HCT116 (cell line): ENCODE measurements at regions not wholly inside any gene's neighbourhood (a gene's known extent, or its start where the extent isn't known, plus 50 kb on each side); places are given as distances from the start of the nearest gene placed in this dataset.

Source experiments
- ATAC-seq: fragments of 200-7000 bp; cut with Tn5 transposase; 2 replicates; pipeline ENCODE4 v1.9.1; 2020; ENCODE audit warnings: mild to moderate bottlenecking, moderate library complexity
- BruUV-seq: library from RNA; stranded (reverse); fragments of 400-500 nt; replicated peaks from 2 replicates; lab custom pipeline; 2021; lab: Mats Ljungman, UMichigan
- CTCF ChIA-PET: fragments of 300-600 bp; sonication (Branson Sonifier 250); formaldehyde crosslinking; loops from one replicate; lab custom pipeline; 2021; ENCODE audit warnings: antibody characterized with exemption; lab: Charles Lee
- POLR2A ChIA-PET: fragments of 300-600, 350-600 bp; sonication (Branson Sonifier 250); formaldehyde crosslinking; loops from one replicate; lab custom pipeline; 2021; ENCODE audit warnings: antibody characterized with exemption; lab: Charles Lee
- RAD21 ChIA-PET, 2 experiments: fragments of 300-600 bp; sonication (Branson Sonifier 250); formaldehyde crosslinking; loops; one replicate each; lab custom pipeline; 2023; ENCODE audit warnings: low total read pairs in 2 of 2; ENCODE audit not compliant: uncharacterized antibody in 2 of 2, unreplicated experiment in 2 of 2, low non-redundant PET in 1 of 2; lab: Charles Lee
- DNase-seq: peaks from one replicate; pipeline ENCODE4 v3.0.0-alpha.2; 2010; ENCODE audit warnings: low read depth, low spot score
- H2AFZ ChIP-seq: fragments of 200-600 bp; shearing (Covaris generic), sonication (generic); 2 replicates; pipeline ENCODE4 v1.6.1; 2017; ENCODE audit warnings: low read depth, mixed run types, mixed read lengths, antibody characterized with exemption, low read length; ENCODE audit not compliant: poor library complexity, severe bottlenecking
- H3K27ac ChIP-seq: 2 replicates; pipeline ENCODE4 v1.5.1; 2012; ENCODE audit warnings: low read depth, low read length
- H3K27me3 ChIP-seq: fragments of 200-600 bp; sonication (generic); 2 replicates; pipeline ENCODE4 v1.6.1; 2016; ENCODE audit warnings: mixed run types, low read length, mixed read lengths; ENCODE audit not compliant: insufficient read depth
- H3K36me3 ChIP-seq, 2 experiments: fragments of 200-500 bp in 1 of 2; fragments of 200-600 bp in 1 of 2; sonication (Bioruptor generic) in 1 of 2; sonication (generic) in 1 of 2; 2 replicates each; pipeline versions ENCODE4 v1.5.1 to v1.6.1; 2014 to 2016; ENCODE audit warnings: low read length in 2 of 2, inconsistent platforms in 1 of 2, mixed read lengths in 1 of 2, mixed run types in 1 of 2; ENCODE audit not compliant: insufficient read depth in 2 of 2, control insufficient read depth in 1 of 2
- H3K4me1 ChIP-seq, 2 experiments: fragments of 200-600 bp in 1 of 2; sonication (generic) in 1 of 2; 2 replicates each; pipeline versions ENCODE4 v1.5.1 to v1.6.1; 2012 to 2017; ENCODE audit warnings: low read length in 2 of 2, inconsistent platforms in 1 of 2, mild to moderate bottlenecking in 1 of 2, mixed read lengths in 1 of 2, mixed run types in 1 of 2, moderate library complexity in 1 of 2; ENCODE audit not compliant: insufficient read depth in 2 of 2, control insufficient read depth in 1 of 2
- H3K4me2 ChIP-seq: fragments of 200-600 bp; sonication (generic); 2 replicates; pipeline ENCODE4 v1.6.1; 2017; ENCODE audit warnings: mixed run types, low read length, mixed read lengths
- H3K4me3 ChIP-seq, 2 experiments: fragments of 200-600 bp in 1 of 2; sonication (generic) in 1 of 2; replicated peaks in 1 of 2; 2 replicates each; pipeline ENCODE4 v1.5.1; 2011 to 2016; ENCODE audit warnings: low read length in 2 of 2, control low read depth in 1 of 2, low read depth in 1 of 2, mild to moderate bottlenecking in 1 of 2, mixed read lengths in 1 of 2, mixed run types in 1 of 2
- H3K79me2 ChIP-seq: fragments of 200-600 bp; sonication (generic); 2 replicates; pipeline ENCODE4 v1.6.1; 2017; ENCODE audit warnings: mild to moderate bottlenecking, mixed run types, low read length, moderate library complexity, mixed read lengths; ENCODE audit not compliant: insufficient read depth
- H3K9ac ChIP-seq: fragments of 200-600 bp; sonication (generic); 2 replicates; pipeline ENCODE4 v1.6.1; 2016; ENCODE audit warnings: low read length, mixed read lengths
- H3K9me2 ChIP-seq: fragments of 200-600 bp; sonication (generic), shearing (Covaris generic); 2 replicates; pipeline ENCODE4 v1.6.1; 2017; ENCODE audit warnings: mixed run types, mild to moderate bottlenecking, moderate library complexity; ENCODE audit not compliant: insufficient read depth
- H3K9me3 ChIP-seq, 2 experiments: fragments of 200-500 bp in 1 of 2; fragments of 200-600 bp in 1 of 2; sonication (Bioruptor generic) in 1 of 2; sonication (generic) in 1 of 2; 2 replicates each; pipeline ENCODE4 v1.6.1; 2014 to 2017; ENCODE audit warnings: low read length in 2 of 2, mixed read lengths in 2 of 2, inconsistent platforms in 1 of 2, low read depth in 1 of 2, mild to moderate bottlenecking in 1 of 2, mixed run types in 1 of 2, moderate library complexity in 1 of 2; ENCODE audit not compliant: control insufficient read depth in 1 of 2, insufficient read depth in 1 of 2
- H4K20me1 ChIP-seq: fragments of 200-600 bp; sonication (generic), shearing (Covaris generic); 2 replicates; pipeline ENCODE4 v1.6.1; 2017; ENCODE audit warnings: mixed run types, mild to moderate bottlenecking, moderate library complexity; ENCODE audit not compliant: insufficient read depth
- CBX3 ChIP-seq: IDR thresholded peaks from 2 replicates; pipeline ENCODE4 v1.6.1; 2012; ENCODE audit warnings: low read depth
- CEBPB ChIP-seq: IDR thresholded peaks from 2 replicates; pipeline ENCODE4 v1.6.1; 2012; ENCODE audit warnings: low read depth
- EGR1 ChIP-seq: IDR thresholded peaks from 2 replicates; pipeline ENCODE4 v1.6.1; 2012; ENCODE audit warnings: low read depth
- ELF1 ChIP-seq: IDR thresholded peaks from 2 replicates; pipeline ENCODE4 v1.6.1; 2012; ENCODE audit warnings: low read depth, borderline replicate concordance
- EZH2 ChIP-seq: fragments of 200-600 bp; sonication (generic); IDR thresholded peaks from 2 replicates; pipeline ENCODE4 v1.6.1; 2017; ENCODE audit warnings: antibody characterized with exemption, mixed run types
- FOSL1 ChIP-seq: IDR thresholded peaks from 2 replicates; pipeline ENCODE4 v1.6.1; 2012; ENCODE audit warnings: low read depth
- POLR2A ChIP-seq: IDR thresholded peaks from 2 replicates; pipeline ENCODE4 v1.7.0; 2011; ENCODE audit warnings: borderline replicate concordance; ENCODE audit not compliant: insufficient read depth, insufficient read length; ENCODE audit errors: extremely low read depth
- POLR2AphosphoS5 ChIP-seq: IDR thresholded peaks from 2 replicates; pipeline ENCODE4 v1.6.1; 2011; ENCODE audit warnings: mild to moderate bottlenecking, low read depth, low read length, moderate library complexity
- SP1 ChIP-seq: IDR thresholded peaks from 2 replicates; pipeline ENCODE4 v1.6.1; 2012; ENCODE audit warnings: low read depth
- SRF ChIP-seq: IDR thresholded peaks from 2 replicates; pipeline ENCODE4 v1.6.1; 2012; ENCODE audit warnings: low read depth
- TCF7L2 ChIP-seq: IDR thresholded peaks from 2 replicates; pipeline ENCODE4 v1.7.0; 2011; ENCODE audit warnings: borderline replicate concordance, inconsistent platforms; ENCODE audit not compliant: insufficient read depth, insufficient read length; ENCODE audit errors: extremely low read depth
- YY1 ChIP-seq: IDR thresholded peaks from 2 replicates; pipeline ENCODE4 v1.6.1; 2011; ENCODE audit warnings: low read length, low read depth, moderate library complexity, mild to moderate bottlenecking; ENCODE audit not compliant: insufficient replicate concordance; ENCODE audit errors: extremely low read depth
- ZBTB33 ChIP-seq: IDR thresholded peaks from 2 replicates; pipeline ENCODE4 v1.6.1; 2011; ENCODE audit warnings: mild to moderate bottlenecking, low read length, moderate library complexity; ENCODE audit not compliant: insufficient replicate concordance; ENCODE audit errors: extremely low read depth
- ZFX ChIP-seq: fragments of 450-650 bp; IDR thresholded peaks from 2 replicates; pipeline ENCODE4 v1.6.1; 2017
- ZNF274 ChIP-seq: fragments of 200-500 bp; sonication (Bioruptor generic); IDR thresholded peaks from 2 replicates; pipeline ENCODE4 v1.6.1; 2014; ENCODE audit warnings: mild to moderate bottlenecking, low read depth, low read length, inconsistent platforms
- intact Hi-C: fragments of 100-400 bp; cut with micrococcal nuclease; formaldehyde crosslinking; loops from 2 replicates; pipeline ENCODE4 v1.10.0; 2022
- TF ChIP-seq, protein P1 (sequence below): IDR thresholded peaks from 2 replicates; pipeline ENCODE4 v1.6.1; 2012; ENCODE audit warnings: low read depth
- TF ChIP-seq, protein P2 (sequence below): IDR thresholded peaks from 2 replicates; pipeline ENCODE4 v1.6.1; 2012

- no peaks in the 10 kb centered on the region for H3K36me3 ChIP-seq
- no peaks in the 10 kb centered on the region for H3K4me1 ChIP-seq
- no peaks in the 10 kb centered on the region for H3K27me3 ChIP-seq
- no peak overlapping the region for H3K4me2 ChIP-seq
- ATAC-seq (no peak), DNase-seq (no peak)
- TF ChIP-seq, protein P1, sequence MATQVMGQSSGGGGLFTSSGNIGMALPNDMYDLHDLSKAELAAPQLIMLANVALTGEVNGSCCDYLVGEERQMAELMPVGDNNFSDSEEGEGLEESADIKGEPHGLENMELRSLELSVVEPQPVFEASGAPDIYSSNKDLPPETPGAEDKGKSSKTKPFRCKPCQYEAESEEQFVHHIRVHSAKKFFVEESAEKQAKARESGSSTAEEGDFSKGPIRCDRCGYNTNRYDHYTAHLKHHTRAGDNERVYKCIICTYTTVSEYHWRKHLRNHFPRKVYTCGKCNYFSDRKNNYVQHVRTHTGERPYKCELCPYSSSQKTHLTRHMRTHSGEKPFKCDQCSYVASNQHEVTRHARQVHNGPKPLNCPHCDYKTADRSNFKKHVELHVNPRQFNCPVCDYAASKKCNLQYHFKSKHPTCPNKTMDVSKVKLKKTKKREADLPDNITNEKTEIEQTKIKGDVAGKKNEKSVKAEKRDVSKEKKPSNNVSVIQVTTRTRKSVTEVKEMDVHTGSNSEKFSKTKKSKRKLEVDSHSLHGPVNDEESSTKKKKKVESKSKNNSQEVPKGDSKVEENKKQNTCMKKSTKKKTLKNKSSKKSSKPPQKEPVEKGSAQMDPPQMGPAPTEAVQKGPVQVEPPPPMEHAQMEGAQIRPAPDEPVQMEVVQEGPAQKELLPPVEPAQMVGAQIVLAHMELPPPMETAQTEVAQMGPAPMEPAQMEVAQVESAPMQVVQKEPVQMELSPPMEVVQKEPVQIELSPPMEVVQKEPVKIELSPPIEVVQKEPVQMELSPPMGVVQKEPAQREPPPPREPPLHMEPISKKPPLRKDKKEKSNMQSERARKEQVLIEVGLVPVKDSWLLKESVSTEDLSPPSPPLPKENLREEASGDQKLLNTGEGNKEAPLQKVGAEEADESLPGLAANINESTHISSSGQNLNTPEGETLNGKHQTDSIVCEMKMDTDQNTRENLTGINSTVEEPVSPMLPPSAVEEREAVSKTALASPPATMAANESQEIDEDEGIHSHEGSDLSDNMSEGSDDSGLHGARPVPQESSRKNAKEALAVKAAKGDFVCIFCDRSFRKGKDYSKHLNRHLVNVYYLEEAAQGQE = no peak
- no peak for TF ChIP-seq EGR1
- no peak for TF ChIP-seq FOSL1
- TF ChIP-seq YY1 = no peak
- TF ChIP-seq SP1 = no peak
- TF ChIP-seq ELF1 = no peak
- no peak for TF ChIP-seq TCF7L2
- H3K9ac ChIP-seq = no peak overlapping the region
- H2AFZ ChIP-seq = no peak overlapping the region
- intact Hi-C loops = no loop called here
- no peaks in the 10 kb centered on the region for H3K9me3 ChIP-seq
- ChIA-PET RAD21 (no interaction called here), POLR2A (no interaction called here), CTCF (no interaction called here)
- H3K27ac ChIP-seq = no peak overlapping the region
- H4K20me1 ChIP-seq = no peaks in the 10 kb centered on the region
- no peaks in the 10 kb centered on the region for H3K79me2 ChIP-seq
- no peak overlapping the region for H3K4me3 ChIP-seq
- no TSS peak for BruUV-seq
- H3K9me2 ChIP-seq = no peaks in the 10 kb centered on the region
Observed at GRCh38 chr20:40307268-40307667, 381.8 kb downstream of the MAFB start.

DNA sequence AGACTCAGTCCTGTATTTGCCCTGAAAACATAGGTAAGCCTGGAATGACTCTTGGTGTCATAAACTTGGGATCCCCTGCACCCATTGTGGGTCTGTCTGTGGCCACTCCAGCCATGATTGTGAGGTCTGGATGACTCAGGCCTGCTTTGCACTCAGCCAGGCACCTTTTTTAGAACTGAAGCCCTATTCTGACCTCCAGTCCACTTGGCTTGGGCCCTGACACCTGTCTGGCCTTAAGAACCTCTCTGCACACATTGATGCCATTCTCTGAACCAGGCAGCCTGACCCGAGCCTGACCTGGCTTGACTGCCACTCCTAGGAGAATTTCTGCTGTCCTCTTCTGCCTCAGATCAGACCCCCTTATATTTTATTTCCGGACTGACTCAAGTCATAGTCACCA is 383.7 kb downstream of the MAFB start:
- no peak overlapping the region for H3K9ac ChIP-seq
- no peaks in the 10 kb centered on the region for H3K4me1 ChIP-seq
- H3K4me3 ChIP-seq = no peak overlapping the region
- ATAC-seq = no peak
- H3K9me2 ChIP-seq = no peaks in the 10 kb centered on the region
- no peak overlapping the region for H3K27ac ChIP-seq
- no peaks in the 10 kb centered on the region for H4K20me1 ChIP-seq
- CTCF ChIA-PET = no interaction called here
- intact Hi-C loops = no loop called here
- H3K27me3 ChIP-seq = no peaks in the 10 kb centered on the region
- BruUV-seq = no TSS peak
- H3K79me2 ChIP-seq = no peaks in the 10 kb centered on the region
- no peaks in the 10 kb centered on the region for H3K9me3 ChIP-seq
- no peak overlapping the region for H3K4me2 ChIP-seq
- no peak for DNase-seq
- no peak for TF ChIP-seq ZNF274
- no peak for TF ChIP-seq SRF
- TF ChIP-seq CBX3 = no peak
- no peak for TF ChIP-seq CEBPB
- no peak for TF ChIP-seq YY1
- no peak for TF ChIP-seq POLR2AphosphoS5
- no peak for TF ChIP-seq EGR1
- no peak for TF ChIP-seq SP1
- TF ChIP-seq ZBTB33 = no peak
- TF ChIP-seq FOSL1 = no peak
- no peak for TF ChIP-seq ELF1
- TF ChIP-seq, protein P2, sequence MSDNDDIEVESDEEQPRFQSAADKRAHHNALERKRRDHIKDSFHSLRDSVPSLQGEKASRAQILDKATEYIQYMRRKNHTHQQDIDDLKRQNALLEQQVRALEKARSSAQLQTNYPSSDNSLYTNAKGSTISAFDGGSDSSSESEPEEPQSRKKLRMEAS = no peak
- TF ChIP-seq POLR2A = no peak
- TF ChIP-seq ZFX = no peak
- TF ChIP-seq EZH2 = no peak
- RAD21 ChIA-PET = no interaction called here
- H2AFZ ChIP-seq = no peak overlapping the region
- POLR2A ChIA-PET = no interaction called here
- H3K36me3 ChIP-seq = no peaks in the 10 kb centered on the region
